ENCODE measurements at regions not wholly inside any gene's neighbourhood (a gene's known extent, or its start where the extent isn't known, plus 50 kb on each side); places are given as distances from the start of the nearest gene placed in this dataset.

DNA sequence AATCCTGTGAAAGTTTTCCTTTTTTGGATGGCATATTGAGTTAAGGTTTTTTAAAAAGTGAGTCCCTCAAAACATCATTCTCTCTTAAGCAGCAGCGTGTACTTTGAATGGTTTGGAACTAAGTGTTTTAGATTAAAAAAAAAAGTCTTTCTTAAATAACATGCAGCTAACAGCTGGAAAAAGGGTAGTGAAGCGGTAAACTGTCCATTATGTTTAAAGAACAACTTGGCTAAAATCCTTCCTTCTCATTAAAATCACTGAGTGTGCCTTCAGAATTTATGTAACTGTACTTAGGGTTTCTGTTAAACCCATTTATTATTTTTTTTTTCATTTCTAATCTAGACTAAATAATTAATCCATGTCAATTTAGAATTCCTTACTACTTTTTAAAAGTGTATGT, 254.2 kb upstream of the ADAMTS5 start (continued):
- TF ChIP-seq, protein P1, sequence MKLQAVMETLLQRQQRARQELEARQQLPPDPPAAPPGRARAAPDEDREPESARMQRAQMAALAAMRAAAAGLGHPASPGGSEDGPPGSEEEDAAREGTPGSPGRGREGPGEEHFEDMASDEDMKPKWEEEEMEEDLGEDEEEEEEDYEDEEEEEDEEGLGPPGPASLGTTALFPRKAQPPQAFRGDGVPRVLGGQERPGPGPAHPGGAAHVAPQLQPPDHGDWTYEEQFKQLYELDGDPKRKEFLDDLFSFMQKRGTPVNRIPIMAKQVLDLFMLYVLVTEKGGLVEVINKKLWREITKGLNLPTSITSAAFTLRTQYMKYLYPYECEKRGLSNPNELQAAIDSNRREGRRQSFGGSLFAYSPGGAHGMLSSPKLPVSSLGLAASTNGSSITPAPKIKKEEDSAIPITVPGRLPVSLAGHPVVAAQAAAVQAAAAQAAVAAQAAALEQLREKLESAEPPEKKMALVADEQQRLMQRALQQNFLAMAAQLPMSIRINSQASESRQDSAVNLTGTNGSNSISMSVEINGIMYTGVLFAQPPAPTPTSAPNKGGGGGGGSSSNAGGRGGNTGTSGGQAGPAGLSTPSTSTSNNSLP (IDR thresholded peaks at IDR 0.05; ENCODE audit: borderline replicate concordance, low read depth, low read length), result no peak
- no peak for TF ChIP-seq RBM25 (IDR thresholded peaks at IDR 0.05; ENCODE audit: low read depth, low read length, severe bottlenecking)
- no peak for TF ChIP-seq COPS2 (conservative IDR thresholded peaks at IDR 0.05)
- no peak for TF ChIP-seq ZNF324 (CRISPR knock-in tag; IDR thresholded peaks at IDR 0.05)
- no peak for TF ChIP-seq SPI1 (IDR thresholded peaks at IDR 0.05; ENCODE audit: borderline replicate concordance, low read depth, low read length)
- TF ChIP-seq BCOR (IDR thresholded peaks at IDR 0.05), result no peak
- TF ChIP-seq SP2 (IDR thresholded peaks at IDR 0.05; ENCODE audit: extremely low read depth, low read depth, low read length, poor library complexity, severe bottlenecking), result no peak
- TF ChIP-seq ZNF174 (CRISPR knock-in tag; IDR thresholded peaks at IDR 0.05), result no peak
- no peak for TF ChIP-seq CEBPG (CRISPR knock-in tag; IDR thresholded peaks at IDR 0.05)
- TF ChIP-seq CEBPG (tag; conservative IDR thresholded peaks at IDR 0.05 in 1 of 2, IDR thresholded peaks at IDR 0.05 in 1 of 2), result no peak
- no peak for TF ChIP-seq JUNB (CRISPR knock-in tag; conservative IDR thresholded peaks at IDR 0.05)
- TF ChIP-seq JUN (IDR thresholded peaks at IDR 0.05; ENCODE audit: borderline replicate concordance, low read depth, low read length), result no peak
- TF ChIP-seq JUN (CRISPR knock-in tag; IDR thresholded peaks at IDR 0.05; ENCODE audit: borderline replicate concordance), result no peak
- TF ChIP-seq ZNF282 (CRISPR knock-in tag; IDR thresholded peaks at IDR 0.05), result no peak
- no peak for TF ChIP-seq ZNF766 (CRISPR knock-in tag; conservative IDR thresholded peaks at IDR 0.05)
